Esophagus (tissue), 2 donors: ENCODE measurements at regions not wholly inside any gene's neighbourhood (a gene's known extent, or its start where the extent isn't known, plus 50 kb on each side); places are given as distances from the start of the nearest gene placed in this dataset.
"Not testable (repeated sequence)": the region's sequence is repeated elsewhere in the genome, so short reads cannot be mapped to it uniquely, and the experiment has no call there.

Experiments used
- H3K27ac ChIP-seq, 2 donors: one replicate each; pipeline ENCODE4 v1.5.1; 2013; ENCODE audit warnings: low read depth in 2 of 2, mild to moderate bottlenecking in 2 of 2, inconsistent platforms in 1 of 2, low read length in 1 of 2, moderate library complexity in 1 of 2
- H3K27me3 ChIP-seq, 2 donors: one replicate each; pipeline ENCODE4 v1.6.1; 2013; ENCODE audit warnings: low read length in 2 of 2, control low read depth in 1 of 2, mild to moderate bottlenecking in 1 of 2; ENCODE audit not compliant: insufficient read depth in 2 of 2, control insufficient read depth in 1 of 2
- H3K36me3 ChIP-seq, 2 donors: one replicate each; pipeline ENCODE4 v1.6.1; 2013; ENCODE audit warnings: low read length in 1 of 2; ENCODE audit not compliant: control insufficient read depth in 2 of 2, insufficient read depth in 2 of 2
- H3K4me1 ChIP-seq, 2 donors: one replicate each; pipeline ENCODE4 v1.6.1; 2013; ENCODE audit warnings: low read length in 1 of 2; ENCODE audit not compliant: control insufficient read depth in 2 of 2, insufficient read depth in 2 of 2
- H3K4me3 ChIP-seq, 2 donors: one replicate each; pipeline ENCODE4 v1.5.1; 2013; ENCODE audit warnings: low read length in 2 of 2, mild to moderate bottlenecking in 2 of 2, low read depth in 1 of 2, moderate library complexity in 1 of 2
- H3K9me3 ChIP-seq, 2 donors: one replicate each; pipeline ENCODE4 v1.6.1; 2013; ENCODE audit warnings: mild to moderate bottlenecking in 2 of 2, low read depth in 1 of 2, low read length in 1 of 2, moderate library complexity in 1 of 2; ENCODE audit not compliant: control insufficient read depth in 2 of 2, insufficient read depth in 1 of 2
- WGBS, 2 donors: extraction: QIAGEN DNeasy Blood & Tissue Kit; methylation state at CpG; one replicate each; pipeline ENCODE4 v1.1.7; 2013; 5-methylcytosine and 5-hydroxymethylcytosine counted together
- donor health status: healthy with polysubstance abuse.
- donor health status: Bipolar disorder and iron deficiency.

DNA sequence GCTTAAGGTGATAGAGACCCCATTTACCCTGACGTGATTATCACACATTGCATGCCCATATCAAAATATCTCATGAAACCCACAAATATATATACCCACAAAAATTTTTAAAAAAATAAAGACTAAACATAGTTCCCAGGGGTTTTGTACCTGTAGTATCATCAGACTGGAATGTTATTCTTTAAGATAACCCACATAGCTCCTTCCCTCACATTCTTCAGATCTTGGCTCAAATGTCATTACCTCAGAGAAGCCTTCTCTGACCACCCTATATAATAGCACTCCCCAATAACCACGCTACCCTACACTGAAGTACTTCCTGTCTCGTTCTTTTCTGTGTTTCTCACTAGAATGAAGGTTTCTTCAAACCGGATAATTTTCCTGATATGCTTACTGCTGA, 138.3 kb upstream of the SNX7 start:
- H3K4me3 ChIP-seq = no peak overlapping the region
- no peaks in the 10 kb centered on the region for H3K36me3 ChIP-seq
- peaks cover 0 to 2% of the 10 kb centered on the region in 2 donors for H3K9me3 ChIP-seq
- H3K27me3 ChIP-seq = no peaks in the 10 kb centered on the region
- H3K4me1 ChIP-seq = no peaks in the 10 kb centered on the region
- H3K27ac ChIP-seq = no peak overlapping the region
- 80 to 83% methylated on average over 4 of the region's 4 CpGs for whole genome bisulfite sequencing, 2 donors

DNA sequence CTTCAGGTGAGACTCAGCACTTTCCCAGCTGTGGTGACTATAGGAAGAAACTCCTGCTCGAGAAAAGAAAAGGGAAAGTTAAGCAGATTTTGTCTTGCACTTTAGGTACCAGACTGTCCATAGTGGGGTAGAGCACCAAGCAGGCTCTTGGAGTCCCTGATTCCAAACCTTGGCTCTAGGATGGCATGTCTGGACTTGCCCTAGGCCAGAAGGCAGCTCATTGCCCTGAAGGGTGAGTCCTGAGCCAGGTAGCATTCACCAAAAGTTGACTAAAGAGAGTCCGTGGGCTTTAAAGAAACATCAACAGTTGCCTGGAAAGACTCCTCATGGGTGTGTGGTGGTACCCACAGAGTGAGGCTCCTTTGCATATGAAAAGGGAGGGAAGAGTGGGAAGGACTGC, 145.2 kb upstream of the SNX7 start:
- H3K9me3 ChIP-seq = no peaks in the 10 kb centered on the region
- no peaks in the 10 kb centered on the region for H3K4me1 ChIP-seq
- no peaks in the 10 kb centered on the region for H3K27me3 ChIP-seq
- H3K4me3 ChIP-seq = no peak overlapping the region
- no peaks in the 10 kb centered on the region for H3K36me3 ChIP-seq
- H3K27ac ChIP-seq = no peak overlapping the region
- 64 to 67% methylated on average over 2 of the region's 2 CpGs for WGBS, 2 donors

DNA sequence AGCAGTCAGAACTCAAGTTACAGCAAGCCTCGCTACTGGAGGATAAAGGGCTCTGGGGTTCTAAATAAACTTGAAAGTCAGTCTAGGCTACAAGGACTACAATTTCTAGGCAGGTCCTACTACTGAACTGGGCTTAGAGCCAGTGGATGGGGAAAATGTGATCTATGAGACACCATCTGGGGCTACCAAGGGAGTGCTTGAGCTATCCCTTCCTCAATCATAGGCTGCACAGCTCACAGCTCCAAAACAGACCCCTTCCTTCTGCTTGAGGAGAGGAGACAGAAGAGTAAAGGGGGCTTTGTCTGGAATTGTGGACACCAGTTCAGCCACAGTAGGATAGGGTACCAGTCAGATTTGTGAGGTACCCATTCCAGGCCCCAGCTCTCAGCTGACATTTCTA, 145.8 kb upstream of the SNX7 start:
- Histone ChIP-seq H3K4me3 (no peak overlapping the region), H3K27me3 (no peaks in the 10 kb centered on the region), H3K4me1 (no peaks in the 10 kb centered on the region), H3K36me3 (no peaks in the 10 kb centered on the region), H3K27ac (no peak overlapping the region), H3K9me3 (no peaks in the 10 kb centered on the region)
- WGBS, 2 donors = 83 to 85% methylated on average over 1 of the region's 1 CpG

DNA sequence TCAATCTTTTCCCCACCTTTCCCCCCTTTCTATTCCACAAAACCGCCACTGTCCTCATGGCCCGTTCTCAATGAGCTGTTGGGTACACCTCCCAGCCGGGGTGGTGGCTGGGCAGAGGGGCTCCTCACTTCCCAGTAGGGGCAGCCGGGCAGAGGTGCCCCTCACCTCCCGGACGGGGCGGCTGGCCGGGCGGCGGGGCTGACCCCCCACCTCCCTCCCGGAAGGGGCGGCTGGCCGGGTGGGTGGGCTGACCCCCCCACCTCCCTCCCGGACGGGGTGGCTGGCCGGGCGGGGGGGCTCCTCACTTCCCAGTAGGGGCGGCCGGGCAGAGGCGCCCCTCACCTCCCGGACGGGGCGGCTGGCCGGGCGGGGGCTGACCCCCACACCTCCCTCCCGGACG, 149.3 kb upstream of the SNX7 start:
- 90 to 97% methylated on average over 13 to 24 of the region's 27 CpGs for WGBS, 2 donors
- not testable (repeated sequence) for H3K36me3 ChIP-seq, H3K27me3 ChIP-seq, H3K4me1 ChIP-seq, H3K9me3 ChIP-seq, H3K27ac ChIP-seq, H3K4me3 ChIP-seq

DNA sequence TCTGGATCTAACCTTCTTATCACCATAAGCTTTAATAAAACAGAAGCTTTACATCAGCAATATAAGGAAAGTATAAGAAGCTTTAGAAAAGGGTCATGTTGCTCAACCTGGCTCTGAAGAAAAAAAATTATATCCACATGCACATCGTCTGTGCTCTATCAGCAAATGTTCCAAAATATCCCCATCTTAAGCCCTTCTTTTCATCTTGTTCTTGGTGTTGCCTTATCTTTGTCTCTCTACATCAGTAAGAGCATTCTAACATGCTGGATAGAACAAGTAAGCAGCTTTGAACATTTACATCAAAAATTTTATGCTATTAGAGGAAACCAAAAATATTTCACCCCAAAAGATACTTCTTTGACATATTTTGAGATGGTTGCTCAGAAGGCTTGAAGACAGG, 157.8 kb upstream of the SNX7 start:
- H3K27me3 ChIP-seq = no peaks in the 10 kb centered on the region
- H3K9me3 ChIP-seq = no peaks in the 10 kb centered on the region
- H3K4me3 ChIP-seq = no peak overlapping the region
- no peaks in the 10 kb centered on the region for H3K36me3 ChIP-seq
- 72 to 76% methylated on average over 1 of the region's 1 CpG for WGBS, 2 donors
- no peak overlapping the region for H3K27ac ChIP-seq
- H3K4me1 ChIP-seq = no peaks in the 10 kb centered on the region

DNA sequence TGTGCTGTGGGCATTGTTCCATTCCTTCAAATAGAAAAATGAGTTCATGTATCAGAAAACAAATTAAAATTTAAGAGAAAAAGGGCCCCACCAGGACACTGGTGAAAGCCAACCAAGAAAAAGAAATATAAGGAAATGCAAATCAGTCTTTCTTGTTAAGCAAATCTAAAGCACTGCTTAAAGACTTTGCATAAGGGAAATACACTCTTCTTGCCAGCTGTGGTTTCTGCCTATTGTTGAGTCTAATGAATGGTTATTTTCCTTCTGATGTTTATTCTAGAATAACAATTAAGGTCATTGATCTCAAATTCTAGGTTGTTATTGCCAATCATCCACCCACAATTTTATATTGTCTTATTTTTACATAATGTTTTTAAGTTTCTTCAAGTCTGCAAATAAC, 158.6 kb upstream of the SNX7 start:
- H3K9me3 ChIP-seq = no peaks in the 10 kb centered on the region
- H3K27ac ChIP-seq = no peak overlapping the region
- no peaks in the 10 kb centered on the region for H3K27me3 ChIP-seq
- H3K4me3 ChIP-seq = no peak overlapping the region
- H3K4me1 ChIP-seq = no peaks in the 10 kb centered on the region
- no peaks in the 10 kb centered on the region for H3K36me3 ChIP-seq

DNA sequence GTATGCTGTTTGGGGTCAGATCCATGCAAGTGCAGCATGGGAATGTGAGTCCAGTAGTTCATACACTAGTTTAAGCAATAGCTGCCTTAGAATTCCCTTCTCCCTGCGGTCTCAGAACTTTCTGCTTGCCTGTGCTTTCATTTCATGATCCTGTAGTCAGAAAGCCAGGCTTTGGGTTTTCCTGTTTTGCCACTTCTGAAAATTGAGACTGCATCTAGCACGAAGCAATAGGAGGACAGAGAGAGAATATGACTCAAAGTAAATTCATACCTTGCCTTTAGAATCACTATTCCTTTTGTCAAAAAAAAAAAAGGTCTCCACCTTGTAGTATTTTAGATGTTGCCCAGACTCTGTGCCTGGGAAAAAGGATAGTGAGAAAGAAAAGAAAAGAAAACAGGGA, 161.2 kb upstream of the SNX7 start:
- Histone ChIP-seq H3K27ac (no peak overlapping the region), H3K36me3 (no peaks in the 10 kb centered on the region), H3K27me3 (no peaks in the 10 kb centered on the region), H3K4me1 (no peaks in the 10 kb centered on the region), H3K4me3 (no peak overlapping the region), H3K9me3 (no peaks in the 10 kb centered on the region)
- 69 to 72% methylated on average over 2 of the region's 2 CpGs for WGBS, 2 donors

DNA sequence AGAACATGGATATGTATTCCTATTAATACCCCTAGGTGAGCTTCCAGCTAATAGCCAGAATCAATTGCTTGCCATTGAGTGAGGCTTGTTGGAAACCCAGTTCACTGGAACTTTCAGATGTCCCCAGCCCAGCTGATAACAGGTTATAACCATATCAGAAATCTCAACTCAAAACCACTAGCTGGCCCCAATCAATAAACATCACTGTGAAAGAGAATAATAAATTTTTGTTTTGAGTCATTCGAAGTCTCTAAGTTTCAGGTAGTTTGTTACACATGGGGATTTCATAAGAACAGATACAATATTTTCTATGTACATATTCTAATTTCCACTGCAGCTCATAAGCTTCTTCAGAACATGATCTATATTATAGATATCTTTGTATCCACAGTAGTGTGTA, 162.9 kb upstream of the SNX7 start:
- no peaks in the 10 kb centered on the region for H3K36me3 ChIP-seq
- H3K9me3 ChIP-seq = no peaks in the 10 kb centered on the region
- H3K4me3 ChIP-seq = no peak overlapping the region
- no peaks in the 10 kb centered on the region for H3K4me1 ChIP-seq
- no peaks in the 10 kb centered on the region for H3K27me3 ChIP-seq
- H3K27ac ChIP-seq = no peak overlapping the region
- 78% methylated on average over 1 of the region's 1 CpG for WGBS, 2 donors

DNA sequence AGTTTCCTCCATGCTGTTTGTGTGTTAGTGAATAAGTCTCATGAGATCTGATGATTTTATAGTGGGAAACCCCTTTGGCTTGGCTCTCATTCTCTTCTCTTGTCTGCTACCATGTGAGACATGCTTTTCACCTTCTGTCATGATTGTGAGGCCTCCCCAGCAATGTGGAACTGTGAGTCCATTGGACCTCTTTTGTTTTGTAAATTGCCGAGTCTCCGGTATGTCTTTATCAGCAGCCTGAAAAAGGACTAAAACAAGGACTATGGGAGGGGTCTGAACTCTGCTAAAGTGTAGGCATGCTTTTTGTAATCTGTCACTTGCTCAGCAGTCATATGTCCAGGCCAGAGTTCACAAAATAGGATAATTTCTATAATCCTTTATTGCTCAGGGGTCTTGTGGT, 164.0 kb upstream of the SNX7 start:
- Histone ChIP-seq H3K27ac (no peak overlapping the region), H3K4me1 (no peaks in the 10 kb centered on the region), H3K36me3 (no peaks in the 10 kb centered on the region), H3K27me3 (no peaks in the 10 kb centered on the region), H3K4me3 (no peak overlapping the region), H3K9me3 (no peaks in the 10 kb centered on the region)
- WGBS, 2 donors = 93 to 98% methylated on average over 2 of the region's 2 CpGs

DNA sequence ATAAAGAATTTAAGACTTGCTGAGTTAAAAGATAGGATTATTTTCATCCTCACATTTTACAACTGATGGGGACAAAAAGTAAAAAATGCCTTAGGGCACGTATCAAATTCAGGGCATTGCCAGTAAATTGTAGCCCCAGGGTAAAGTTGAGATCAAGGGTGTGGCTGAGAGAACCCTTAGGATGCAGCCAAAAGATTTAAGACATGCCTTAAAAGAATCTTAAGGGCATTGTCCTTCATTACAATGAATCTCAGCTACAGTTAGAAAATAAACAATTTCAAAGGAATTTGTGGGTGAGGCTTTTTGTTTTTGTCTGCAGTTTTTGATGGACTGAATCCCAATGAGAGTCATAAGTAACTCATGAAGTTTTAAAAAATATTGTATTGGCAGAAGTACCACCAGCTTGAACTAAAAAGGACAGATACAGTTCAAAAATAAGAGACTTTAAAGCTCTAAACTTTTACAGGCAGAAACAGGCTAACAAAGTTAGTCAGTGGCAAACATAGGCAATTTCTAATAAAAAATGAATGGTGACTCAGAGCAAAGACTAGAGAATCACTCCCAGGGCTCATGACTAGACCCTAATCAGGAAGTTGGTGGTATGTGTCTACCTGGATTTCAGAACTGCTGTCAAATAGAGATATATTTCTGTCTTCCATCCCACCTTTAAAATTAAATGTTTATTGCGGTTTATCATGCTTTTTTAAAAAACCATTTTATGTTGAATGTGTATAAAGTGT, 165.1 kb upstream of the SNX7 start:
- Histone ChIP-seq H3K36me3 (no peaks in the 10 kb centered on the region), H3K27ac (no peak overlapping the region), H3K4me3 (no peak overlapping the region), H3K4me1 (no peaks in the 10 kb centered on the region), H3K9me3 (no peaks in the 10 kb centered on the region), H3K27me3 (no peaks in the 10 kb centered on the region)
- 68 to 75% methylated on average over 2 of the region's 2 CpGs for WGBS, 2 donors
